ENCODE measurements at regions not wholly inside any gene's neighbourhood (a gene's known extent, or its start where the extent isn't known, plus 50 kb on each side); places are given as distances from the start of the nearest gene placed in this dataset.

GRCh38 chr6:43933148-43933885 lies 163.3 kb downstream of the VEGFA start (continued):
- TF ChIP-seq ZNF592 (IDR thresholded peaks at IDR 0.05) (0 out of 2 replicates have a peak, but pooled peaks have one; percentile 19), SPI1 (IDR thresholded peaks at IDR 0.05; ENCODE audit: borderline replicate concordance, low read depth, low read length) (no peak), CCNT2 (IDR thresholded peaks at IDR 0.05; ENCODE audit: borderline replicate concordance, extremely low read depth, insufficient read length, low read depth, low read length) (no peak), KDM1A (IDR thresholded peaks at IDR 0.05) (no peak), CHCHD3 (CRISPR knock-in tag; IDR thresholded peaks at IDR 0.05) (no peak), HMG20A (CRISPR knock-in tag; conservative IDR thresholded peaks at IDR 0.05) (no peak), JUNB (CRISPR knock-in tag; conservative IDR thresholded peaks at IDR 0.05) (no peak), ZNF57 (CRISPR knock-in tag; IDR thresholded peaks at IDR 0.05) (no peak), ZNF175 (CRISPR knock-in tag; IDR thresholded peaks at IDR 0.05; ENCODE audit: low read depth) (peak; percentile 57; the same call in 1 of the 2 replicates), ZNF324 (CRISPR knock-in tag; IDR thresholded peaks at IDR 0.05) (0 out of 2 replicates have a peak, but pooled peaks have one; percentile 10), NFRKB (IDR thresholded peaks at IDR 0.05; ENCODE audit: low read depth) (0 out of 2 replicates have a peak, but pooled peaks have one; percentile 57), ZBTB7A (IDR thresholded peaks at IDR 0.05; ENCODE audit: borderline replicate concordance, control insufficient read depth, low read depth, low read length) (no peak), E2F5 (CRISPR knock-in tag; IDR thresholded peaks at IDR 0.05) (no peak)
- TF ChIP-seq, protein P1, sequence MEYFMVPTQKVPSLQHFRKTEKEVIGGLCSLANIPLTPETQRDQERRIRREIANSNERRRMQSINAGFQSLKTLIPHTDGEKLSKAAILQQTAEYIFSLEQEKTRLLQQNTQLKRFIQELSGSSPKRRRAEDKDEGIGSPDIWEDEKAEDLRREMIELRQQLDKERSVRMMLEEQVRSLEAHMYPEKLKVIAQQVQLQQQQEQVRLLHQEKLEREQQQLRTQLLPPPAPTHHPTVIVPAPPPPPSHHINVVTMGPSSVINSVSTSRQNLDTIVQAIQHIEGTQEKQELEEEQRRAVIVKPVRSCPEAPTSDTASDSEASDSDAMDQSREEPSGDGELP (CRISPR knock-in tag; IDR thresholded peaks at IDR 0.05; ENCODE audit: borderline replicate concordance): peak; percentile 21; the same call in 1 of the 2 replicates

All from K562 (cell line).